NCI-H510A (cell line): ENCODE measurements at regions not wholly inside any gene's neighbourhood (a gene's known extent, or its start where the extent isn't known, plus 50 kb on each side); places are given as distances from the start of the nearest gene placed in this dataset.

Source experiments
- DNase-seq: peaks from one replicate; lab custom pipeline; 2025; lab: John Stamatoyannopoulos, UW

- no peak for DNase-seq
Observed at GRCh38 chr12:98389593-98389992, 125.8 kb upstream of the TMPO start.

GRCh38 chr12:98397323-98398105 lies 117.9 kb upstream of the TMPO start:
- peak; percentile 57 for DNase-seq

GRCh38 chr12:98399532-98399931 lies 115.9 kb upstream of the TMPO start:
- no peak for DNase-seq

GRCh38 chr12:98401427-98401826 lies 114.0 kb upstream of the TMPO start:
- DNase-seq = no peak

GRCh38 chr12:98402091-98402490 lies 113.3 kb upstream of the TMPO start:
- DNase-seq = no peak

GRCh38 chr12:98402671-98403070 lies 112.7 kb upstream of the TMPO start:
- no peak for DNase-seq

GRCh38 chr12:98403385-98403784 lies 112.0 kb upstream of the TMPO start:
- DNase-seq = no peak

GRCh38 chr12:98403936-98404335 lies 111.5 kb upstream of the TMPO start:
- DNase-seq = no peak

GRCh38 chr12:98405805-98406366 lies 109.5 kb upstream of the TMPO start:
- no peak for DNase-seq

- no peak for DNase-seq
Observed at GRCh38 chr12:98406378-98406777, 109.0 kb upstream of the TMPO start.

GRCh38 chr12:98408681-98409080 lies 106.7 kb upstream of the TMPO start:
- no peak for DNase-seq

GRCh38 chr12:98409548-98409947 lies 105.8 kb upstream of the TMPO start:
- no peak for DNase-seq

GRCh38 chr12:98410356-98410755 lies 105.0 kb upstream of the TMPO start:
- DNase-seq = no peak

- no peak for DNase-seq
Observed at GRCh38 chr12:98416845-98417244, 98.5 kb upstream of the TMPO start.

- no peak for DNase-seq
Observed at GRCh38 chr12:98417266-98417665, 98.1 kb upstream of the TMPO start.

- no peak for DNase-seq
Observed at GRCh38 chr12:98418357-98419075, 96.9 kb upstream of the TMPO start.

- no peak for DNase-seq
Observed at GRCh38 chr12:98419081-98419794, 96.2 kb upstream of the TMPO start.

GRCh38 chr12:98419795-98420404 lies 95.5 kb upstream of the TMPO start:
- DNase-seq = no peak

GRCh38 chr12:98420461-98420860 lies 94.9 kb upstream of the TMPO start:
- DNase-seq = no peak

- no peak for DNase-seq
Observed at GRCh38 chr12:98421316-98421715, 94.1 kb upstream of the TMPO start.

GRCh38 chr12:98422359-98422758 lies 93.0 kb upstream of the TMPO start:
- no peak for DNase-seq

- no peak for DNase-seq
Observed at GRCh38 chr12:98422812-98423211, 92.6 kb upstream of the TMPO start.
